CD4-positive, alpha-beta T cell (primary cell): ENCODE measurements at regions not wholly inside any gene's neighbourhood (a gene's known extent, or its start where the extent isn't known, plus 50 kb on each side); places are given as distances from the start of the nearest gene placed in this dataset.

Experiments
- ATAC-seq: fragments of 200-7000 bp; cut with Tn5 transposase; one replicate; pipeline ENCODE4 v1.10.0; 2022; ENCODE audit warnings: mild to moderate bottlenecking; ENCODE audit not compliant: poor library complexity
- CTCF ChIA-PET: fragments of 350-600 bp; sonication (Branson Sonifier 250); formaldehyde crosslinking; loops from one replicate; lab custom pipeline; 2021; ENCODE audit warnings: antibody characterized with exemption, inconsistent platforms; lab: Charles Lee
- POLR2A ChIA-PET: fragments of 350-600 bp; sonication (Branson Sonifier 250); formaldehyde crosslinking; loops from one replicate; lab custom pipeline; 2021; ENCODE audit warnings: antibody characterized with exemption, inconsistent platforms; lab: Charles Lee
- DNase-seq, 14 experiments: peaks; one replicate each; pipeline ENCODE4 v3.0.0-alpha.2; 2013 to 2020; ENCODE audit warnings: mixed read lengths in 2 of 14
- H3K27ac ChIP-seq, 2 donors: one replicate each; pipeline versions ENCODE4 v1.5.1 to v1.7.0; 2013; ENCODE audit warnings: low read length in 2 of 2, low read depth in 1 of 2, mild to moderate bottlenecking in 1 of 2
- H3K27me3 ChIP-seq, 2 experiments: 1 replicate in 1 of 2; 2 replicates in 1 of 2; pipeline versions ENCODE4 v1.6.1 to v1.7.0; 2013; ENCODE audit warnings: low read length in 2 of 2, control low read depth in 1 of 2, mild to moderate bottlenecking in 1 of 2, moderate library complexity in 1 of 2; ENCODE audit not compliant: insufficient read depth in 2 of 2, control insufficient read depth in 1 of 2
- H3K36me3 ChIP-seq: one replicate; pipeline ENCODE4 v1.6.1; 2013; ENCODE audit warnings: low read length, control low read depth; ENCODE audit not compliant: insufficient read depth
- H3K4me1 ChIP-seq: one replicate; pipeline ENCODE4 v1.6.1; 2013; ENCODE audit warnings: low read length, control low read depth; ENCODE audit not compliant: insufficient read depth
- H3K4me3 ChIP-seq: one replicate; pipeline ENCODE4 v1.5.1; 2013; ENCODE audit warnings: mild to moderate bottlenecking, low read length, moderate library complexity
- H3K9me3 ChIP-seq, 2 experiments: 1 replicate in 1 of 2; 2 replicates in 1 of 2; pipeline versions ENCODE4 v1.6.1 to v1.7.0; 2013; ENCODE audit warnings: low read length in 2 of 2, mild to moderate bottlenecking in 2 of 2, control low read depth in 1 of 2, moderate library complexity in 1 of 2; ENCODE audit not compliant: control insufficient read depth in 1 of 2, insufficient read depth in 1 of 2
- H3K27ac Mint-ChIP-seq: one replicate; pipeline ENCODE4 v1.8.0; 2020; ENCODE audit warnings: mixed read lengths
- H3K27me3 Mint-ChIP-seq: one replicate; pipeline ENCODE4 v1.8.0; 2021; ENCODE audit warnings: mixed read lengths
- H3K36me3 Mint-ChIP-seq: one replicate; pipeline ENCODE4 v1.8.0; 2021; ENCODE audit warnings: low read depth, mixed read lengths
- H3K4me1 Mint-ChIP-seq: one replicate; pipeline ENCODE4 v1.8.0; 2021; ENCODE audit warnings: low read depth, mixed read lengths
- H3K4me3 Mint-ChIP-seq: one replicate; pipeline ENCODE4 v1.8.0; 2020; ENCODE audit warnings: mild to moderate bottlenecking, mixed read lengths
- H3K9me3 Mint-ChIP-seq: one replicate; pipeline ENCODE4 v1.8.0; 2020; ENCODE audit warnings: mixed read lengths
- CTCF ChIP-seq: fragments of 200-600 bp; IDR thresholded peaks from one replicate; pipeline ENCODE4 v1.8.0; 2022; ENCODE audit warnings: antibody characterized with exemption, mild to moderate bottlenecking
- intact Hi-C, 2 experiments: fragments of 100-400 bp; cut with DNase I in 1 of 2; cut with micrococcal nuclease in 1 of 2; formaldehyde crosslinking; loops; one replicate each; pipeline versions ENCODE4 v1.15.1 to v1.9.0; 2023 to 2025; cut with DNase I, micrococcal nuclease

GRCh38 chr2:133952896-133953295, 301.0 kb upstream of the MGAT5 start:
- H3K27ac Mint-ChIP-seq, result no peak overlapping the region
- ATAC-seq, result no peak
- no peaks in the 10 kb centered on the region for H3K36me3 Mint-ChIP-seq
- intact Hi-C loops, result no loop called here
- no peak overlapping the region for H3K4me3 ChIP-seq
- no peaks in the 10 kb centered on the region for H3K9me3 Mint-ChIP-seq
- no peaks in the 10 kb centered on the region for H3K36me3 ChIP-seq
- TF ChIP-seq CTCF, result no peak
- no peaks in the 10 kb centered on the region for H3K4me1 ChIP-seq
- ChIA-PET CTCF (no interaction called here), POLR2A (no interaction called here)
- H3K4me1 Mint-ChIP-seq, result no peaks in the 10 kb centered on the region
- peaks cover 22% of the 10 kb centered on the region for H3K27me3 Mint-ChIP-seq
- no peak for DNase-seq
- H3K4me3 Mint-ChIP-seq, result no peak overlapping the region
- H3K27ac ChIP-seq, result no peak overlapping the region
- no peaks in the 10 kb centered on the region for H3K9me3 ChIP-seq
- H3K27me3 ChIP-seq, result peaks cover 0 to 7% of the 10 kb centered on the region in 2 experiments

GRCh38 chr2:133953524-133953923, 300.3 kb upstream of the MGAT5 start:
- Mint-ChIP-seq H3K4me1 (no peaks in the 10 kb centered on the region), H3K36me3 (no peaks in the 10 kb centered on the region), H3K27ac (no peak overlapping the region), H3K4me3 (no peak overlapping the region), H3K9me3 (no peaks in the 10 kb centered on the region), H3K27me3 (peaks cover 27% of the 10 kb centered on the region)
- intact Hi-C loops, result no loop called here
- Histone ChIP-seq H3K36me3 (no peaks in the 10 kb centered on the region), H3K27me3 (peaks cover 0 to 7% of the 10 kb centered on the region in 2 experiments), H3K4me3 (no peak overlapping the region), H3K9me3 (no peaks in the 10 kb centered on the region), H3K4me1 (no peaks in the 10 kb centered on the region), H3K27ac (no peak overlapping the region)
- ChIA-PET CTCF (no interaction called here), POLR2A (no interaction called here)
- ATAC-seq (no peak), DNase-seq (no peak)
- TF ChIP-seq CTCF, result no peak

- no peak for TF ChIP-seq CTCF
- Histone ChIP-seq H3K4me3 (no peak overlapping the region), H3K9me3 (no peaks in the 10 kb centered on the region), H3K27ac (no peak overlapping the region), H3K36me3 (no peaks in the 10 kb centered on the region), H3K27me3 (peaks cover 0 to 7% of the 10 kb centered on the region in 2 experiments), H3K4me1 (no peaks in the 10 kb centered on the region)
- no peaks in the 10 kb centered on the region for H3K9me3 Mint-ChIP-seq
- intact Hi-C loops, result no loop called here
- no peaks in the 10 kb centered on the region for H3K36me3 Mint-ChIP-seq
- no peak for ATAC-seq
- no peak overlapping the region for H3K4me3 Mint-ChIP-seq
- no peak for DNase-seq
- ChIA-PET CTCF (no interaction called here), POLR2A (no interaction called here)
- H3K4me1 Mint-ChIP-seq, result no peaks in the 10 kb centered on the region
- no peak overlapping the region for H3K27ac Mint-ChIP-seq
- H3K27me3 Mint-ChIP-seq, result peaks cover 33% of the 10 kb centered on the region
Measured at GRCh38 chr2:133954636-133955035, 299.2 kb upstream of the MGAT5 start.
